CD14-positive monocyte (primary cell): ENCODE measurements at regions not wholly inside any gene's neighbourhood (a gene's known extent, or its start where the extent isn't known, plus 50 kb on each side); places are given as distances from the start of the nearest gene placed in this dataset.

Experiments
- DNase-seq, 3 donors: peaks; one replicate each; pipeline ENCODE4 v3.0.0-alpha.2; 2011 to 2022
- H2AFZ ChIP-seq: 2 replicates; pipeline ENCODE4 v1.6.0; 2012; ENCODE audit warnings: mild to moderate bottlenecking, low read depth, low read length, inconsistent platforms; ENCODE audit not compliant: insufficient read depth, poor library complexity, severe bottlenecking
- H3K27ac ChIP-seq, 2 donors: 1 replicate in 1 of 2; 2 replicates in 1 of 2; pipeline ENCODE4 v1.5.1; 2012 to 2013; ENCODE audit warnings: low read length in 2 of 2, control low read depth in 1 of 2, inconsistent platforms in 1 of 2, low read depth in 1 of 2, mild to moderate bottlenecking in 1 of 2
- H3K27me3 ChIP-seq, 2 donors: one replicate each; pipeline versions ENCODE4 v1.6.0 to v1.6.1; 2011 to 2013; ENCODE audit warnings: low read length in 2 of 2; ENCODE audit not compliant: control insufficient read depth in 2 of 2, insufficient read depth in 2 of 2
- H3K36me3 ChIP-seq, 2 donors: replicated peaks in 1 of 2; 1 replicate in 1 of 2; 2 replicates in 1 of 2; pipeline versions ENCODE4 v1.5.1 to v1.6.1; 2012 to 2013; ENCODE audit warnings: low read length in 2 of 2, control low read depth in 1 of 2, inconsistent platforms in 1 of 2, mild to moderate bottlenecking in 1 of 2; ENCODE audit not compliant: insufficient read depth in 2 of 2, control insufficient read depth in 1 of 2
- H3K4me1 ChIP-seq, 2 donors: 1 replicate in 1 of 2; 2 replicates in 1 of 2; pipeline versions ENCODE4 v1.5.1 to v1.6.1; 2012 to 2013; ENCODE audit warnings: low read length in 2 of 2, control low read depth in 1 of 2, inconsistent platforms in 1 of 2, mild to moderate bottlenecking in 1 of 2, moderate library complexity in 1 of 2; ENCODE audit not compliant: insufficient read depth in 2 of 2, control insufficient read depth in 1 of 2
- H3K4me2 ChIP-seq: replicated peaks from 2 replicates; pipeline ENCODE3; 2012; ENCODE audit warnings: low read length, moderate library complexity, mild to moderate bottlenecking; ENCODE audit not compliant: poor library complexity, severe bottlenecking; ENCODE audit errors: extremely low read depth
- H3K4me3 ChIP-seq, 3 experiments: fragments of 200-600 bp in 1 of 3; sonication (generic) in 1 of 3; replicated peaks in 1 of 3; 1 replicate in 2 of 3; 2 replicates in 1 of 3; pipeline ENCODE4 v1.5.1; 2011 to 2013; ENCODE audit warnings: low read length in 3 of 3, mild to moderate bottlenecking in 3 of 3, control low read depth in 2 of 3, low read depth in 2 of 3, inconsistent platforms in 1 of 3, moderate library complexity in 1 of 3
- H3K79me2 ChIP-seq: 2 replicates; pipeline ENCODE4 v1.6.0; 2012; ENCODE audit warnings: mild to moderate bottlenecking, control low read depth, inconsistent platforms, low read length, moderate library complexity; ENCODE audit not compliant: insufficient read depth
- H3K9ac ChIP-seq: 2 replicates; pipeline ENCODE4 v1.6.0; 2017; ENCODE audit warnings: low read length, mild to moderate bottlenecking; ENCODE audit not compliant: insufficient read depth, poor library complexity, severe bottlenecking
- H3K9me3 ChIP-seq, 2 donors: replicated peaks in 1 of 2; 1 replicate in 1 of 2; 2 replicates in 1 of 2; pipeline versions ENCODE4 v1.5.1 to v1.6.1; 2012 to 2013; ENCODE audit warnings: low read length in 2 of 2, control low read depth in 1 of 2; ENCODE audit not compliant: control insufficient read depth in 1 of 2, insufficient read depth in 1 of 2
- H4K20me1 ChIP-seq: 2 replicates; pipeline ENCODE4 v1.6.0; 2012; ENCODE audit warnings: mild to moderate bottlenecking, low read length, control low read depth, moderate library complexity; ENCODE audit not compliant: insufficient read depth
- H3K27ac Mint-ChIP-seq, 7 donors: one replicate each; pipeline ENCODE4 v1.8.0; 2020; ENCODE audit warnings: mild to moderate bottlenecking in 7 of 7, mixed read lengths in 7 of 7, moderate library complexity in 6 of 7, inconsistent platforms in 2 of 7
- H3K27me3 Mint-ChIP-seq, 3 donors: one replicate each; pipeline ENCODE4 v1.8.0; 2021 to 2022; ENCODE audit warnings: low read depth in 3 of 3, mild to moderate bottlenecking in 3 of 3, mixed read lengths in 3 of 3, moderate library complexity in 3 of 3, inconsistent platforms in 1 of 3
- H3K36me3 Mint-ChIP-seq, 2 donors: one replicate each; pipeline ENCODE4 v1.8.0; 2020; ENCODE audit warnings: mixed read lengths in 2 of 2, inconsistent platforms in 1 of 2, mild to moderate bottlenecking in 1 of 2
- H3K4me1 Mint-ChIP-seq: one replicate; pipeline ENCODE4 v1.8.0; 2020; ENCODE audit warnings: mild to moderate bottlenecking, mixed read lengths
- H3K4me3 Mint-ChIP-seq, 2 donors: one replicate each; pipeline ENCODE4 v1.8.0; 2020; ENCODE audit warnings: mild to moderate bottlenecking in 2 of 2, mixed read lengths in 2 of 2, moderate library complexity in 1 of 2
- H3K9me3 Mint-ChIP-seq, 7 donors: one replicate each; pipeline ENCODE4 v1.8.0; 2020 to 2022; ENCODE audit warnings: mixed read lengths in 7 of 7, mild to moderate bottlenecking in 6 of 7, moderate library complexity in 6 of 7, inconsistent platforms in 2 of 7
- WGBS: methylation state at CpG from one replicate; pipeline ENCODE4 v1.1.5; 2013; ENCODE audit warnings: missing lambda C conversion rate; ENCODE audit not compliant: insufficient coverage; 5-methylcytosine and 5-hydroxymethylcytosine counted together
- intact Hi-C, 2 donors: fragments of 100-400 bp; cut with micrococcal nuclease; formaldehyde crosslinking; loops; one replicate each; pipeline versions ENCODE4 v1.15.0 to v1.15.1; 2023
- TF ChIP-seq, protein P1 (sequence below): fragments of 200-600 bp; IDR thresholded peaks from one replicate; pipeline ENCODE4 v1.8.0; 2022; ENCODE audit warnings: antibody characterized with exemption, mild to moderate bottlenecking

DNA sequence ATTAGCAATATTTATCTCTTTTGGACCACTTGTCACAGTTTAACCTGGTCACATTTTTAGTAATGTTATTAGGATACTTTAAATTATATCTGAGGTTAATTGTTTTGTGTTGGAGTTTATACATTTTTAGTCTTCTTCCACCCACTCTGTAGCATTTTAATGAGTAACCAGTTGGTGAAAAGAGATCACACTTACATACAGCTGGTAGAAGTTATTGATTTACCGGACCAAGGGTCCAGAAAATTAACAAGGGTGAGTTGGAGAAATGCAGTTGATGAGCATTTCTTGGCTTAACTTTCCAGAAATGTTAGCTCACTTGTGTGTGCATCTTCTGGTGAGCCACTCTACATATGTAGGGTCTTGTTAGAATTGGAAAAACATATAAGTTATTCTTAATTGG, 219.6 kb downstream of the GRXCR1 start:
- Mint-ChIP-seq H3K4me3 (no peak overlapping the region), H3K27me3 (no peaks in the 10 kb centered on the region), H3K36me3 (no peaks in the 10 kb centered on the region), H3K9me3 (peaks cover 0 to 10% (median 4%) of the 10 kb centered on the region in 7 donors), H3K27ac (no peak overlapping the region), H3K4me1 (no peaks in the 10 kb centered on the region)
- Histone ChIP-seq H3K9ac (no peak overlapping the region), H3K9me3 (peaks cover 4 to 16% of the 10 kb centered on the region in 2 donors), H3K4me1 (no peaks in the 10 kb centered on the region), H3K36me3 (no peaks in the 10 kb centered on the region), H3K27me3 (no peaks in the 10 kb centered on the region), H2AFZ (no peak overlapping the region), H3K27ac (no peak overlapping the region), H4K20me1 (no peaks in the 10 kb centered on the region), H3K79me2 (no peaks in the 10 kb centered on the region), H3K4me2 (no peak overlapping the region), H3K4me3 (no peak overlapping the region)
- 80% methylated on average over 1 of the region's 1 CpG for WGBS
- intact Hi-C loops: no loop called here
- TF ChIP-seq, protein P1, sequence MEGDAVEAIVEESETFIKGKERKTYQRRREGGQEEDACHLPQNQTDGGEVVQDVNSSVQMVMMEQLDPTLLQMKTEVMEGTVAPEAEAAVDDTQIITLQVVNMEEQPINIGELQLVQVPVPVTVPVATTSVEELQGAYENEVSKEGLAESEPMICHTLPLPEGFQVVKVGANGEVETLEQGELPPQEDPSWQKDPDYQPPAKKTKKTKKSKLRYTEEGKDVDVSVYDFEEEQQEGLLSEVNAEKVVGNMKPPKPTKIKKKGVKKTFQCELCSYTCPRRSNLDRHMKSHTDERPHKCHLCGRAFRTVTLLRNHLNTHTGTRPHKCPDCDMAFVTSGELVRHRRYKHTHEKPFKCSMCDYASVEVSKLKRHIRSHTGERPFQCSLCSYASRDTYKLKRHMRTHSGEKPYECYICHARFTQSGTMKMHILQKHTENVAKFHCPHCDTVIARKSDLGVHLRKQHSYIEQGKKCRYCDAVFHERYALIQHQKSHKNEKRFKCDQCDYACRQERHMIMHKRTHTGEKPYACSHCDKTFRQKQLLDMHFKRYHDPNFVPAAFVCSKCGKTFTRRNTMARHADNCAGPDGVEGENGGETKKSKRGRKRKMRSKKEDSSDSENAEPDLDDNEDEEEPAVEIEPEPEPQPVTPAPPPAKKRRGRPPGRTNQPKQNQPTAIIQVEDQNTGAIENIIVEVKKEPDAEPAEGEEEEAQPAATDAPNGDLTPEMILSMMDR: no peak
- DNase-seq: no peak

DNA sequence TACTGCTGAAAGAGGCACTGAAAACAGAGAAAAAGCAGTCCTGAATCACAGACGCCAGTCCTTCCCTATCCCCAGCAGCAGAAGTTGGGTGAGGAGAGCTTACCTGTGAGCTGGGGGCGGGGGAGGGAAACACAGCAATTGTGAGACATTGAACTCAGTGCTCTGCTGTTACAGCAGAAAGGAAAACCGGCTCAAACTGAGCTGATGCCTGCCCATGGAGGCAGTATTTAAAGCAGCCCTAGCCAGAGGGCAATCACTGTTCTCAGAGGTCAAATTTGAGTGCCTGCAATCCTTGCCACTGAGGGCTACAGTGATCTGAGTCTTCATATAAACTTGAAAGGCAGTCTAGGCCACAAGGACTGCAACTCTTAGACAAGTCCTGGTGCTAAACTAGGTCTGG, 220.7 kb downstream of the GRXCR1 start:
- TF ChIP-seq, protein P1: no peak
- Histone ChIP-seq H4K20me1 (no peaks in the 10 kb centered on the region), H3K36me3 (no peaks in the 10 kb centered on the region), H3K79me2 (no peaks in the 10 kb centered on the region), H3K27me3 (no peaks in the 10 kb centered on the region), H2AFZ (no peak overlapping the region), H3K9ac (no peak overlapping the region), H3K9me3 (peaks cover 4 to 16% of the 10 kb centered on the region in 2 donors), H3K4me1 (no peaks in the 10 kb centered on the region), H3K4me3 (no peak overlapping the region), H3K27ac (no peak overlapping the region), H3K4me2 (no peak overlapping the region)
- H3K27ac Mint-ChIP-seq: peak overlapping the region in 1 of 7 donors; percentile 17
- peaks cover 0 to 10% (median 4%) of the 10 kb centered on the region in 7 donors for H3K9me3 Mint-ChIP-seq
- intact Hi-C loops: no loop called here
- H3K27me3 Mint-ChIP-seq: no peaks in the 10 kb centered on the region
- H3K4me3 Mint-ChIP-seq: no peak overlapping the region
- H3K36me3 Mint-ChIP-seq: no peaks in the 10 kb centered on the region
- WGBS: 75% methylated on average over 2 of the region's 3 CpGs
- DNase-seq: no peak
- H3K4me1 Mint-ChIP-seq: no peaks in the 10 kb centered on the region
